ENCODE measurements at regions not wholly inside any gene's neighbourhood (a gene's known extent, or its start where the extent isn't known, plus 50 kb on each side); places are given as distances from the start of the nearest gene placed in this dataset.
A peak's percentile ranks its signal among the peaks of the same experiment; 100 is the strongest.

DNA sequence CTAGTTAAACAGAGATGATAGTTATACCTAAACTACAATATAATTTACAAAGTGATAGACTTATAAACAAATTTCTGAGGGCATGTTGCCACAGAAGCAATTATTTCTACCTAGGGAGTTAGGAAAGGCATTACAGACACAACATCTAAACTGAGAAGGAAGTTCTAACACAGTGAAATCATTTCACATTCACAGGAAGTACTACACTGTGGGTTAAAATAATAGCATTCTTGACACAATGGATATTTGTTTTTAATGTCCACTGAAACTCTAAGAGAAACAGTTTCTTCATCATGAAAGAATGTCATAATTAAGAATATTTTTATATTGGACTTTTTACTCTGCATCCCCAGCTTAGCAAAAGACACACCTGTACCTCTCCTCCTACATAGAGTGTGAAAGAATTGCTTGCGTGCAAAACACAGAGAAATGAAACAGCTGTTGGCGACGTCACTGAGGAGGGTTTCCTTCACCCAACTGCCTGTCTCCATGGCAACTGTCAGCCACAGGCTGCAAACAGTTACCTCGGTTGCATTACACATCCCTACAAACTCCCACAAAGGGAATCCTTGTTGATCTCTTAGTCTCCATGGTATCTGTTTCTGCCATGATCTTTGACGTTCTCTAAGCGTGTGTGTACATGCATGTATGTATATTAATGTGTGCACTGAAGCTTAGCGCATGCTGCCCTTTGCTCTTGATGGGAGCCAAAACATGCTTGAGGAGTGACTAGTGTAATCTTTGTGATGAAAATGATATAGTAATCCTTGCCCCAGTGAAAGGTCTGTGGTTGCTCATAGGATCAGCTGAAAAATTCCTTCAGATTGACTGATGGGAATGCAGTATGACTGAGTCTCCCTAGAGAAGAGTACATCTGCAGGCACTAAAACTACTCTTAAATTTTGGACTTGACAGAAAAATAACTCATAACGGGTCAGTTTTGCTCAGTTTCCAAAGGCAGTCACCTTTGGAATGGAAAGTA, 168.5 kb downstream of the ACTL7B start:
- H3K4me3 ChIP-seq, result no peak overlapping the region
- no peaks in the 10 kb centered on the region for H3K4me1 ChIP-seq
- no peaks in the 10 kb centered on the region for H3K9me3 ChIP-seq
- no peak overlapping the region for H3K27ac ChIP-seq
- no peaks in the 10 kb centered on the region for H3K27me3 ChIP-seq
- TF ChIP-seq POLR2A (IDR thresholded peaks at IDR 0.05) (no peak), POLR2AphosphoS5 (IDR thresholded peaks at IDR 0.05; ENCODE audit: insufficient read depth in 1 of 2, low read depth in 1 of 2) (no peak)
- TF ChIP-seq, protein P1, sequence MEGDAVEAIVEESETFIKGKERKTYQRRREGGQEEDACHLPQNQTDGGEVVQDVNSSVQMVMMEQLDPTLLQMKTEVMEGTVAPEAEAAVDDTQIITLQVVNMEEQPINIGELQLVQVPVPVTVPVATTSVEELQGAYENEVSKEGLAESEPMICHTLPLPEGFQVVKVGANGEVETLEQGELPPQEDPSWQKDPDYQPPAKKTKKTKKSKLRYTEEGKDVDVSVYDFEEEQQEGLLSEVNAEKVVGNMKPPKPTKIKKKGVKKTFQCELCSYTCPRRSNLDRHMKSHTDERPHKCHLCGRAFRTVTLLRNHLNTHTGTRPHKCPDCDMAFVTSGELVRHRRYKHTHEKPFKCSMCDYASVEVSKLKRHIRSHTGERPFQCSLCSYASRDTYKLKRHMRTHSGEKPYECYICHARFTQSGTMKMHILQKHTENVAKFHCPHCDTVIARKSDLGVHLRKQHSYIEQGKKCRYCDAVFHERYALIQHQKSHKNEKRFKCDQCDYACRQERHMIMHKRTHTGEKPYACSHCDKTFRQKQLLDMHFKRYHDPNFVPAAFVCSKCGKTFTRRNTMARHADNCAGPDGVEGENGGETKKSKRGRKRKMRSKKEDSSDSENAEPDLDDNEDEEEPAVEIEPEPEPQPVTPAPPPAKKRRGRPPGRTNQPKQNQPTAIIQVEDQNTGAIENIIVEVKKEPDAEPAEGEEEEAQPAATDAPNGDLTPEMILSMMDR (IDR thresholded peaks at IDR 0.05), result no peak
- intact Hi-C loops (cut with DNase I), result no loop called here
- DNase-seq (ENCODE audit: extremely low spot score in 2 of 2), result peak; percentile 25 to 37
- H3K36me3 ChIP-seq, result no peaks in the 10 kb centered on the region

DNA sequence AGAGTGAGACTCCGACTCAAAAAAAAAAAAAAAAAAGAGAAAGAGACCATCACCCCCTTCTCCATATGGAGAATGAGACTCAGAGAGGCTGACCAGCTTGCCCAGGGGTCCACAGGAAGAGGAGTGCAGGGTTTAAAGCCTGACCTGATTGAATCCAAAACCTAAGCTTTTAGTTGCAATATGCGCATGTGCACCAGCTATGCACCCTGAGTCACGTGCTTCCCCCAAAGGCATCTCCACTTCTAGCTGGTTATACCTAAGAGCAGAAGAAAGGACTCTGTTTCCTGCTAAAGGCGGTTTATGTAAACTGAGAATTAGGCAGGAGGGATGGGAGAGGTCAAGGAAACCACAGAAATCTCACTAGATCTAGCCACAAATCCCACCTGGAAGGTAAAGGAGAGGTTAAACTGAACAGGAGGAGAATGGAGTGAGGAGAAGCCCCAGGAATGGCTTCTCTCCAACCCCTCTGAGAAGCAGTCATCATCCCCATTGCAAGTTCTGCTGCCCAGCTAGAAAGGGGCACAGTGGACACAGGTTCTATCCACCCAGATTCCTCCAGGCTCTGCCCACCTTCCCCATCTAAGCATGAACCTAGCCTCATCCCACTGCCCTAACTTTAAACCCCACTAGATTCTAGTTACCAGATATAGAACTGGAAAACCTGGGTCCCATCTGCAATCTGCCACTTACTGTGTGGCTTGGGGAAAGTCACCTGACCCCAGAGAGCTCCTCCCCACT, 171.3 kb downstream of the ACTL7B start:
- intact Hi-C loops (cut with DNase I), result no loop called here
- H3K36me3 ChIP-seq, result no peaks in the 10 kb centered on the region

DNA sequence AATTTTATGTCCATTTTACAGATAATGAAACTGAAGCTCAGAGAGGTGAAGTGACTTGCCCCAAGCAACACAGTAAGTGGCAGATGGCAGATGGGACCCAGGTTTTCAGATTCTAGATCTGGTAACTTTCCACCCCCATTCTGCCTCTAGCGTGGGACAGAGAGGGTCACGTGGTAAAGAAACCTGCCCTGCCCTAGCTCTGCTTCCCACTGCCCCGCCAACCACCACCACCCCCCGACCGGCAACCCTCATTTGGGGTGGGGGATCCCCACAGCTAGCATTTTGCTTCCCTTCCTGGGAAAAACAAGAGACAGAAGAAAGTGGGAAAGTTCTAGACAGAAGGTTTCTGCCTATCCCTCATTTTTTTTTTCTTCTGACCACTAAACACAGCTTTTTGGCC, 172.5 kb downstream of the ACTL7B start:
- no peaks in the 10 kb centered on the region for H3K4me1 ChIP-seq
- TF ChIP-seq, protein P1 (IDR thresholded peaks at IDR 0.05), result no peak
- no peak overlapping the region for H3K4me3 ChIP-seq
- no peaks in the 10 kb centered on the region for H3K36me3 ChIP-seq
- peak; percentile 44 to 81 for DNase-seq (ENCODE audit: extremely low spot score in 2 of 2)
- H3K27me3 ChIP-seq, result no peaks in the 10 kb centered on the region
- H3K27ac ChIP-seq, result no peak overlapping the region
- no peaks in the 10 kb centered on the region for H3K9me3 ChIP-seq
- intact Hi-C loops (cut with DNase I), result no loop called here

More for the DNA sequence above, 171.3 kb downstream of the ACTL7B start:
- no peak overlapping the region for H3K27ac ChIP-seq
- no peak overlapping the region for H3K4me3 ChIP-seq
- no peaks in the 10 kb centered on the region for H3K27me3 ChIP-seq
- H3K4me1 ChIP-seq, result no peaks in the 10 kb centered on the region
- H3K9me3 ChIP-seq, result no peaks in the 10 kb centered on the region
- peak; percentile 40 to 58 for DNase-seq (ENCODE audit: extremely low spot score in 2 of 2)
- TF ChIP-seq POLR2A (IDR thresholded peaks at IDR 0.05) (no peak), POLR2AphosphoS5 (IDR thresholded peaks at IDR 0.05; ENCODE audit: insufficient read depth in 1 of 2, low read depth in 1 of 2) (no peak)
- TF ChIP-seq, protein P1 (IDR thresholded peaks at IDR 0.05), result no peak

- no peaks in the 10 kb centered on the region for H3K27me3 ChIP-seq
These were observed 173.8 kb downstream of the ACTL7B start for GRCh38 chr9:108681851-108682590.

DNA sequence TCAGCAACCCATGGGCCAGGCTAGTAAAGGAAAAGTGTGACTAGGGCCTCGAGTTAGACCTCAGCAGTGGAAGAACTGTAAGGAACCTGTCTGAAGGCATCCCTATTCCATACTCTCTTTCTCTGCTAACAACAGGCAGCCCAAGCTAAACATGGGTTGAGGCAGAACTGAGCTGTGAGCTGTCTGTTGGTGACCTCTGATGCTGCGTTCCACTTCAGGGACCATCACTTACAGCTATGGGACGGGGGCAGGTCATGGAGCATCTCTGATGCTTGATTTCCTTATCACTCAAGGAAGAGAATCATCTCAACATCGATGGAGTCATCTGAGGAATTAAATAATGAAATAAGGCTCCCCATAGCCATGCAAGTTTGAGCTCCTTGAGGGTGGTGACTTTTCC, 174.8 kb downstream of the ACTL7B start:
- Histone ChIP-seq H3K27me3 (no peaks in the 10 kb centered on the region), H3K36me3 (no peaks in the 10 kb centered on the region), H3K9me3 (no peaks in the 10 kb centered on the region), H3K4me1 (no peaks in the 10 kb centered on the region), H3K27ac (no peak overlapping the region), H3K4me3 (no peak overlapping the region)
- intact Hi-C loops (cut with DNase I), result no loop called here
- peak; percentile 52 for DNase-seq (ENCODE audit: extremely low spot score in 2 of 2)
- TF ChIP-seq, protein P1 (IDR thresholded peaks at IDR 0.05), result no peak
- TF ChIP-seq POLR2A (IDR thresholded peaks at IDR 0.05), result no peak
- no peak for TF ChIP-seq POLR2AphosphoS5 (IDR thresholded peaks at IDR 0.05; ENCODE audit: insufficient read depth in 1 of 2, low read depth in 1 of 2)

More at GRCh38 chr9:108681851-108682590, 173.8 kb downstream of the ACTL7B start:
- H3K4me3 ChIP-seq, result no peak overlapping the region
- intact Hi-C loops (cut with DNase I), result no loop called here
- no peaks in the 10 kb centered on the region for H3K36me3 ChIP-seq
- H3K4me1 ChIP-seq, result no peaks in the 10 kb centered on the region
- peak overlapping the region; percentile 78 for H3K27ac ChIP-seq
- TF ChIP-seq POLR2A (IDR thresholded peaks at IDR 0.05) (no peak), POLR2AphosphoS5 (IDR thresholded peaks at IDR 0.05; ENCODE audit: insufficient read depth in 1 of 2, low read depth in 1 of 2) (no peak)
- peak; percentile 47 to 61 for DNase-seq (ENCODE audit: extremely low spot score in 2 of 2)
- H3K9me3 ChIP-seq, result no peaks in the 10 kb centered on the region

Measured in vagina (tissue), 2 donors.